K562 (cell line): ENCODE measurements at regions not wholly inside any gene's neighbourhood (a gene's known extent, or its start where the extent isn't known, plus 50 kb on each side); places are given as distances from the start of the nearest gene placed in this dataset.

Experiments
- PHF20 ChIP-seq: fragments of 450-650 bp; IDR thresholded peaks from 2 replicates; pipeline ENCODE4 v1.6.1; 2018; ENCODE audit not compliant: partially characterized antibody
- POLR2G ChIP-seq: fragments of 200-400 bp; formaldehyde crosslinking; IDR thresholded peaks from 2 replicates; pipeline ENCODE4 v1.6.1; 2017; ENCODE audit warnings: low read depth, mild to moderate bottlenecking, antibody characterized with exemption, low read length, moderate library complexity
- RREB1 ChIP-seq: fragments of 250-450 bp; sonication (Bioruptor Pico); IDR thresholded peaks from 2 replicates; pipeline ENCODE4 v1.4.0; 2020
- SRSF9 ChIP-seq: fragments of 200-400 bp; formaldehyde crosslinking; IDR thresholded peaks from 2 replicates; pipeline ENCODE4 v1.6.1; 2017; ENCODE audit warnings: low read depth, low read length, borderline replicate concordance
- ZNF277 ChIP-seq: fragments of 250-450 bp; sonication (Bioruptor Pico); IDR thresholded peaks from 2 replicates; pipeline ENCODE4 v1.8.0; 2022; ENCODE audit warnings: inconsistent platforms, mild to moderate bottlenecking, moderate library complexity, borderline replicate concordance

GRCh38 chr3:102866845-102867244 lies 432.0 kb downstream of the ZPLD1 start (continued):
- TF ChIP-seq RREB1 (CRISPR knock-in tag) (no peak), SRSF9 (no peak), PHF20 (no peak), ZNF277 (CRISPR knock-in tag) (no peak), POLR2G (no peak)
